D721Med (cell line): ENCODE measurements at regions not wholly inside any gene's neighbourhood (a gene's known extent, or its start where the extent isn't known, plus 50 kb on each side); places are given as distances from the start of the nearest gene placed in this dataset.

ENCODE experiments used
- DNase-seq: peaks from one replicate; pipeline ENCODE4 v3.0.0; 2011; ENCODE audit warnings: low spot score; ENCODE audit not compliant: insufficient read length
- FAIRE-seq: peaks from 2 replicates; lab custom pipeline; 2011; peaks lifted over from hg19 to GRCh38; lab: Jason Lieb, UNC
- TF ChIP-seq, protein P1 (sequence below): IDR thresholded peaks from 2 replicates; pipeline ENCODE4 v1.5.1; 2012; ENCODE audit warnings: mild to moderate bottlenecking, control low read depth; ENCODE audit not compliant: insufficient read depth; ENCODE audit errors: missing control alignments

DNA sequence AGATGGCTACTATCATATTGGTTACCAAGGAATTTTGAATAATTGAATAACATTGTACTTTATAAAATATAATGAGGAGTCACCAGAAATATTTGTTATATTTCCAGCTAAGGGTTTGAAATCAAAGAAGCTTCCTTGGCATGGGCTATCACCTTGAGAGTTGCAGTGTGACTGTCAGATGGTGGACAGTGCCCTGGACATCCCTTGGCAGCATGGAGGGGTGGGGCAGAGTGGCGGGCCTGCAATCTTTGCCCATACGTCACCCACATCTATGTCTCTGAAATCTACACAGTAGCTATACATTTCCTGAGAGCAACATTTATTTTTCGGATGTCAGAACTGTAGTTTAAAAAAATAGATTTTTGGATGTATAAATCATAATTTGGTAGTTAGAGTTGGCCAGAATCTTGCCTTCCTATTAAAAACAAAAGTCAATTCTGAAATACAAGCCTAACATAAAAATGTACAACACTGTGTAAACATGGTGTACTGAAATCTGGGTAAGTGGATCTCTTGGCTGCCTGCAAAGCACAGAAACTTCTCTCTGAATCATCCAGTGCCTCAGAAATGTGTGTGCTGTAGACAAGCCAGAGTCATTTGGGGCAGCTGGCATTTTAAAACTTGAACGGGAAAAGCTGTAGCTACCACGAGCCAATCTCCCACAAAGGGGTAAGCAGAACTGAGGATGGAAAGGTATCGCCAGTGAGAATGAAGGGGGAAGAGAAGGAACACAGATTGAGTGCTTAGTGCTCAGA, 124.2 kb upstream of the ARHGAP28 start:
- TF ChIP-seq, protein P1, sequence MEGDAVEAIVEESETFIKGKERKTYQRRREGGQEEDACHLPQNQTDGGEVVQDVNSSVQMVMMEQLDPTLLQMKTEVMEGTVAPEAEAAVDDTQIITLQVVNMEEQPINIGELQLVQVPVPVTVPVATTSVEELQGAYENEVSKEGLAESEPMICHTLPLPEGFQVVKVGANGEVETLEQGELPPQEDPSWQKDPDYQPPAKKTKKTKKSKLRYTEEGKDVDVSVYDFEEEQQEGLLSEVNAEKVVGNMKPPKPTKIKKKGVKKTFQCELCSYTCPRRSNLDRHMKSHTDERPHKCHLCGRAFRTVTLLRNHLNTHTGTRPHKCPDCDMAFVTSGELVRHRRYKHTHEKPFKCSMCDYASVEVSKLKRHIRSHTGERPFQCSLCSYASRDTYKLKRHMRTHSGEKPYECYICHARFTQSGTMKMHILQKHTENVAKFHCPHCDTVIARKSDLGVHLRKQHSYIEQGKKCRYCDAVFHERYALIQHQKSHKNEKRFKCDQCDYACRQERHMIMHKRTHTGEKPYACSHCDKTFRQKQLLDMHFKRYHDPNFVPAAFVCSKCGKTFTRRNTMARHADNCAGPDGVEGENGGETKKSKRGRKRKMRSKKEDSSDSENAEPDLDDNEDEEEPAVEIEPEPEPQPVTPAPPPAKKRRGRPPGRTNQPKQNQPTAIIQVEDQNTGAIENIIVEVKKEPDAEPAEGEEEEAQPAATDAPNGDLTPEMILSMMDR = no peak
- no peak for DNase-seq
- no peak for FAIRE-seq

DNA sequence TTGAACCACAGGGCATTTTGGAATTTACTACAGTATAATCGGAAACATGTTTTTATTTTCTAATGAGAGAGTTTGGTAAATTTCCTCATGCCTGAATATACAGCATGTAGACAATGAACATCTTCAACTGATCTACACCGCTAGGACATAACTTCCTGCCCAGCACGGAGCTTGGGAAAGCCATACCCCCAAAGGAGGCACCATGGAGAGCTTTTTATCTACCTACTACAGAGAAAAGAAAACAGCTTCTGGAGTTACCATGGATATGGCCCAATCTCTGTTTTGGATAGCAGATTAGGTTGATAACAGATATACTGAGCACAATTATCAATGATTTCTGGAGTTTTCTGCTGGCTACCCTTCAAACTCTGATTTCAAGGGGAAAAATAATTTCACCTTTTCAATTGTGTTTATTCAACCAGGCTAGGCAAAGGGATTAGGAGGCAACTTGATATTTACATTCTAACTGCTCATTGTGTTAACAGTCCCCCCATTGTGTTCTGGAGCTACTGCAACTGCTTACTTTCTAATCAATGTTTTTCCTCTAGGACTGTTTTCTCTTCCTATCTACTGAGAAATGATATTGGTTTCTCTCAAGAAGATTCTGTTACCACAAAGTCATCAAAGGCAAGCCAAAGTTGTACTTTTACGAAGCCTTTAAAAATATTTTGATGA, 123.0 kb upstream of the ARHGAP28 start:
- TF ChIP-seq, protein P1 = no peak
- no peak for DNase-seq
- FAIRE-seq = no peak

DNA sequence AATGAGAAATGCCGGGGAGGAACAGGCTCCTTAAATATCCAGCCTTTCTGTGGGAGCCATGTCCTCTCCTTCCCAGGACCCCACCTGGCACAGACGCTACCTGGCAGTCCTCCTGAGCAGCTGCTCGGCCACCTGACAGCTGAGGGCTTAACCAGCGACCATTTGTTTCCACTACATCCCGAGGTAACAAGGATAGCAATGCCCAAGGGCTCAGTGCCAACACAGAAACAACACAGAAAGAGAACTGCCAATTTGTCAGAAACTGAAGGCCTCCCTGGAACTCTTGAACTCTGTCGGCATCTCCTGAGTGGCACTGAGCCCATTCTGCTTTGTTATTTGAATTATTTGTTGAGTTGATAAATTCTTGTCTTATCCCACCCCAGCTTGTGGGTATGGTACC, 122.2 kb upstream of the ARHGAP28 start:
- no peak for FAIRE-seq
- no peak for DNase-seq
- TF ChIP-seq, protein P1 = no peak

DNA sequence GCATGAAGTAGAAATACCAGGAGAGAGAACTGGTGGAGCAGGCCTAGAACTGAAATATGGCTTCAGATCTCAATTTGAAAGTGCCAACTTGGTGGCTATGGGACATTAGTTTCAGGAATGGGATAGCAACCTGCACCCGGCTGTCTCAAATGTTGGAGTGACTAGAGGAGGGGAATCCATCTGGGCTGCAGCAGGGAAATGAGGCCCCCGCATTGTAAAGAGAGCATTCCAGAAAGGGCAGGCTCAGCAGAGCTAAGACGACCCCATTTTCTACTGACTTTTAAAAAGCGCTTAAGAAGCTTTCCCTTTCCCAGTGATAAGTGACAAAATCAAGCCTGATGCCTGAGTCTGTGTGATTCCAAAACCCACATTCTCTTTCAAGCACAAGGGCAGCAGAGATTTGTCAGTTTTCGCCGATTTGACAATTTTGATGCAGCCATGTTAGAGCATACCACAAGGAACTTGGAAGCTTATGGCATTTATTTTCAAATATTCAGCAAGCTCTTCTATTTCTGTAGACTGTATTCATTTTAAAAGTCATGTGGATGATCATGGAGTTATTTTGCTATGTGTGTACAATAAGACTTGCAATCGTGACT, 119.8 kb upstream of the ARHGAP28 start:
- DNase-seq = no peak
- FAIRE-seq = no peak
- TF ChIP-seq, protein P1 = no peak

DNA sequence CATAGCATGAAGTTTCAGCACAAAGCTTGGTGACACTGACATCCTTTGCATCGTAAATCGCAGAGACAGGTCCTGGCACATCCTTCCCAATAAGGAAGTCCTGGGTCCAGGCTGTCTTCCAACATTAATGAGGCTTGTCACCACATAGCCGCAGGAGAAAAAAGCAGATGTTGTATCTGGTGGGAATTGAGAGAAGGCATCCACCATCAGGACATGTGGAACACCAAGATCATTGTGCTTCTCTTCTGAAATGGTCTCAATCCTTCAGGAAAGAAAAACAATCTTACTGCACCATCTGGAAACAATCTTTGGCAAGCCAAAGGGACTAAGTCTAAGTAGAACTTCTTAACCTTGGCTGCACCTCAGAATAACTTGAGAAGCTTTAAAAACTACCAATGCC, 119.0 kb upstream of the ARHGAP28 start:
- FAIRE-seq = no peak
- TF ChIP-seq, protein P1 = no peak
- no peak for DNase-seq

DNA sequence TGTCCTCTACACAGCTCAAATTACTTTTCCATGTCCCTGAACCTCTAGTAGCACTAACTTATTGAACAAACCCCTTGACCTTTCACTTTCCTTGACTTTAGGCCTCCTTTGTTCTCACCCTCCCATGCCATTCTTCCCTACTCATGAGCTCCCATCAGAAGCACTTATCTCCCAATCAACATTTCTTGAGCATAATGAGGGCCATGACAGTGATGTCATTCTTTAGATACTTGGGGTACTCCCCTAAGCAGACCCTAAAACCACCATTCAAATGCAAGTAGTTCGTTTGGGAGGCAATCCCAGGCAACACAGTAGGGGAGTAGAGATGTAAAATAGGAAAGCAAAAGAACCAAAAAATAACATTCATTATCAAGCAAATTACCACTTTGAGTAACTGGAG, 115.9 kb upstream of the ARHGAP28 start:
- TF ChIP-seq, protein P1 = no peak
- DNase-seq (no peak), FAIRE-seq (no peak)
